Glutamatergic neuron (in vitro differentiated cells): ENCODE measurements at regions not wholly inside any gene's neighbourhood (a gene's known extent, or its start where the extent isn't known, plus 50 kb on each side); places are given as distances from the start of the nearest gene placed in this dataset.

Experiments
- DNase-seq: peaks from one replicate; pipeline ENCODE4 v3.0.0; 2022
- H3K27ac Mint-ChIP-seq: one replicate; pipeline ENCODE4 v1.8.0; 2020; ENCODE audit warnings: mild to moderate bottlenecking, mixed read lengths, inconsistent platforms; ENCODE audit not compliant: unreplicated experiment
- H3K27me3 Mint-ChIP-seq: one replicate; pipeline ENCODE4 v1.8.0; 2020; ENCODE audit warnings: mild to moderate bottlenecking, moderate library complexity, mixed read lengths, inconsistent platforms; ENCODE audit not compliant: unreplicated experiment
- H3K36me3 Mint-ChIP-seq: one replicate; pipeline ENCODE4 v1.8.0; 2020; ENCODE audit warnings: mild to moderate bottlenecking, mixed read lengths, inconsistent platforms; ENCODE audit not compliant: unreplicated experiment
- H3K4me1 Mint-ChIP-seq: one replicate; pipeline ENCODE4 v1.8.0; 2020; ENCODE audit warnings: mild to moderate bottlenecking, low read depth, mixed read lengths, inconsistent platforms; ENCODE audit not compliant: unreplicated experiment
- H3K4me3 Mint-ChIP-seq: one replicate; pipeline ENCODE4 v1.8.0; 2020; ENCODE audit warnings: mild to moderate bottlenecking, mixed read lengths, inconsistent platforms; ENCODE audit not compliant: unreplicated experiment
- H3K9me3 Mint-ChIP-seq: one replicate; pipeline ENCODE4 v1.8.0; 2020; ENCODE audit warnings: mild to moderate bottlenecking, moderate library complexity, mixed read lengths, inconsistent platforms; ENCODE audit not compliant: unreplicated experiment
- TF ChIP-seq, protein P1 (sequence below): fragments of 200-600 bp; sonication (generic); IDR thresholded peaks from one replicate; pipeline ENCODE4 v1.5.0; 2021; ENCODE audit not compliant: partially characterized antibody, unreplicated experiment

DNA sequence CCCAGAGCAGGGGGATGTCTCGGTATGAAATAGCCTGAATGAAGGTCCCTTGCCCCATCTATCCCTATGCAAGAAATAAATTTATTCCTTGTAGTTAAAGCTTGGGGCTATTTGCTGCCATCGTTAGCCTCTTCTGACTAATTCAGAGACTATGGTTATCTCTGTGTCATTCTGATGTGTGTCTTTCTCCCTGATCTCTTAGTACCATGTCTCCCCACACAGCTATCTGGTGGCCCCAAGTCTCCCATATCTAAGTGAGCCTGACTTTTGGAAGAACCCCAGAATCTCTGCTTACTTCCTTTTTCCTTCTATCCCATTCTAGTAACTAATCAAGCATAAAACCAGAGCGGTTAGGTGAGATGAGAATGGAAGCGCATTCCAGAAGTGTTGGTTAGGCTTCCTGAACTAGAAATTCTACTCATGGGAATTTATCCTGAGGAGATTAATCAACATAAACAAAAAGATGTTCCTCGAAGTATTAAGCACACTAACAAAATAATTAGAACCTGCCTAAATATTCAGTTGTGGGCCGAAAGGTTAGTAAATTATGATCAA lies 71.4 kb upstream of the BMAL1 start:
- no peak overlapping the region for H3K27ac Mint-ChIP-seq
- H3K36me3 Mint-ChIP-seq: no peaks in the 10 kb centered on the region
- no peak overlapping the region for H3K4me3 Mint-ChIP-seq
- TF ChIP-seq, protein P1, sequence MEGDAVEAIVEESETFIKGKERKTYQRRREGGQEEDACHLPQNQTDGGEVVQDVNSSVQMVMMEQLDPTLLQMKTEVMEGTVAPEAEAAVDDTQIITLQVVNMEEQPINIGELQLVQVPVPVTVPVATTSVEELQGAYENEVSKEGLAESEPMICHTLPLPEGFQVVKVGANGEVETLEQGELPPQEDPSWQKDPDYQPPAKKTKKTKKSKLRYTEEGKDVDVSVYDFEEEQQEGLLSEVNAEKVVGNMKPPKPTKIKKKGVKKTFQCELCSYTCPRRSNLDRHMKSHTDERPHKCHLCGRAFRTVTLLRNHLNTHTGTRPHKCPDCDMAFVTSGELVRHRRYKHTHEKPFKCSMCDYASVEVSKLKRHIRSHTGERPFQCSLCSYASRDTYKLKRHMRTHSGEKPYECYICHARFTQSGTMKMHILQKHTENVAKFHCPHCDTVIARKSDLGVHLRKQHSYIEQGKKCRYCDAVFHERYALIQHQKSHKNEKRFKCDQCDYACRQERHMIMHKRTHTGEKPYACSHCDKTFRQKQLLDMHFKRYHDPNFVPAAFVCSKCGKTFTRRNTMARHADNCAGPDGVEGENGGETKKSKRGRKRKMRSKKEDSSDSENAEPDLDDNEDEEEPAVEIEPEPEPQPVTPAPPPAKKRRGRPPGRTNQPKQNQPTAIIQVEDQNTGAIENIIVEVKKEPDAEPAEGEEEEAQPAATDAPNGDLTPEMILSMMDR: no peak
- H3K9me3 Mint-ChIP-seq: no peaks in the 10 kb centered on the region
- peaks cover 2% of the 10 kb centered on the region for H3K27me3 Mint-ChIP-seq
- DNase-seq: no peak
- H3K4me1 Mint-ChIP-seq: peaks cover 3% of the 10 kb centered on the region

DNA sequence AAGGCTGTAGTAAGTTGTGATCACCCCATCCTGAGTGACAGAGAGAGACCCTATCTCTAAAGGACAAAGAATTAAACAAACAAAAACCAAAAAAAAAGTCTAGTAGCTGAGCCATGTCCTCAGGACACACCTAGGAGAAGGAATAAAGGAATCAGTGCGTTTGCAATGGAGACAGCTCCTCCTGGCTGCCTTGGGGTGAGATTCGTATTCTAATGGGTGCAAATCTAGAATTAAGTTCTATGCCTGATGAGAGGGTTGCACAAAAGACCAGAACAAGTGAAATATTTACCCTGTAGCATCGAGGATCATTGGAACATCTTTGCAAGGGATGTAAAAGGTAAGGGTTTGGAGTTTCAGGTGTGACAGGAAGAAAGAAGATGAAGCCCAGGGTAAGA lies 70.3 kb upstream of the BMAL1 start:
- H3K27me3 Mint-ChIP-seq: no peaks in the 10 kb centered on the region

GRCh38 chr11:13207665-13208594 lies 69.7 kb upstream of the BMAL1 start:
- H3K4me1 Mint-ChIP-seq: peaks cover 3% of the 10 kb centered on the region
- no peaks in the 10 kb centered on the region for H3K36me3 Mint-ChIP-seq
- TF ChIP-seq, protein P1: no peak
- no peaks in the 10 kb centered on the region for H3K27me3 Mint-ChIP-seq
- no peak overlapping the region for H3K4me3 Mint-ChIP-seq
- H3K9me3 Mint-ChIP-seq: no peaks in the 10 kb centered on the region
- no peak overlapping the region for H3K27ac Mint-ChIP-seq
- DNase-seq: no peak

More for the DNA sequence above, 70.3 kb upstream of the BMAL1 start:
- TF ChIP-seq, protein P1: no peak
- Mint-ChIP-seq H3K4me1 (peaks cover 3% of the 10 kb centered on the region), H3K36me3 (no peaks in the 10 kb centered on the region), H3K9me3 (no peaks in the 10 kb centered on the region), H3K27ac (no peak overlapping the region), H3K4me3 (no peak overlapping the region)
- DNase-seq: no peak

DNA sequence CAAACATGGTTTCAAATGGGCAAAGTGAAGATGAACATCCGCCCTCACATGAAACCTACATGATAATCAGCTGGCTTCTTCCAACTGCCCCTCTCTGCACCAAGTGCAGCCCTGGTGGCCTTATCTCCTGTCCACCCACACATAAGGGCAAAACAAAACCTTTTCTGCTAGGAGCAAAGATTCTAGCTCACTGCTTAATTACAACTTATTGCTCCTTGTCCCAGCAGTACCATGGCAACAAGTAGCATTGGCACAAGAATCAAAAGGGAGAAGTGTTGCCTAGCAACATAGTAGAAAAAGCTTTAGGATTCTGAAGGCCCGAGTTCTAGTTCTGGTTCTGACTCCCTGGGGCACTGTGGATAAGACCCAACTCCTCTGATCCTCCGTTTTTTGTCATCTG lies 68.7 kb upstream of the BMAL1 start:
- no peaks in the 10 kb centered on the region for H3K36me3 Mint-ChIP-seq
- no peaks in the 10 kb centered on the region for H3K27me3 Mint-ChIP-seq
- H3K4me1 Mint-ChIP-seq: peaks cover 3% of the 10 kb centered on the region
- DNase-seq: no peak
- TF ChIP-seq, protein P1: no peak
- H3K27ac Mint-ChIP-seq: no peak overlapping the region
- H3K9me3 Mint-ChIP-seq: no peaks in the 10 kb centered on the region
- H3K4me3 Mint-ChIP-seq: no peak overlapping the region

- TF ChIP-seq, protein P1: no peak
- Mint-ChIP-seq H3K4me1 (peaks cover 3% of the 10 kb centered on the region), H3K36me3 (no peaks in the 10 kb centered on the region), H3K4me3 (no peak overlapping the region), H3K9me3 (no peaks in the 10 kb centered on the region), H3K27me3 (no peaks in the 10 kb centered on the region), H3K27ac (no peak overlapping the region)
- no peak for DNase-seq
Measured at GRCh38 chr11:13209379-13209778, 68.2 kb upstream of the BMAL1 start.
